GM12892 (cell line): ENCODE measurements at regions not wholly inside any gene's neighbourhood (a gene's known extent, or its start where the extent isn't known, plus 50 kb on each side); places are given as distances from the start of the nearest gene placed in this dataset.

ENCODE experiments used
- POLR2A ChIP-seq: IDR thresholded peaks from 2 replicates; pipeline ENCODE4 v1.6.1; 2011; ENCODE audit warnings: low read depth, low read length, control low read depth
- POLR2AphosphoS5 ChIP-seq: IDR thresholded peaks from 2 replicates; pipeline ENCODE4 v1.6.1; 2011; ENCODE audit warnings: low read depth, low read length, control low read depth

DNA sequence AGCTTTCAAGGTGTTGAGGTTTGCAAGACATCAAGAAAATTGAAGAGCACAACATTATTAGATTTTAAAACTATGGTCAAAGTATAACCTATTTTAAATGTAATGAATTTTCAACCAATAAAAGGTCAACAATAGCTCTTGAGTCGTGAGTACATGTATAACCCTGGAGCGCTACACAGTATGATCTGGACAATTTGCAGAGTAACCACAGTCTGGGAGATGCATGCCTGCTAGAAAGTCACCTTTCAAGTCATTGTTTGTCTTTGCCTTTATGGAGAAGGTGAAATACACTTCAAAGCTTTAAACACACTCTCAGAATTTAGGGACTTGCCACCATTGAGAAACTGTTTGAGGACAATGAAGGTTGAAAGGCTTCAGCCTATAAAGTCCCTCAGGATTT, 112.6 kb upstream of the ALCAM start:
- TF ChIP-seq POLR2A, result no peak
- no peak for TF ChIP-seq POLR2AphosphoS5
